Right renal cortex interstitium (tissue), 3 donors: ENCODE measurements at regions not wholly inside any gene's neighbourhood (a gene's known extent, or its start where the extent isn't known, plus 50 kb on each side); places are given as distances from the start of the nearest gene placed in this dataset.
A peak's percentile ranks its signal among the peaks of the same experiment; 100 is the strongest.
"Not testable (repeated sequence)": the region's sequence is repeated elsewhere in the genome, so short reads cannot be mapped to it uniquely, and the experiment has no call there.

Experiments used
- DNase-seq, 3 donors: peaks; one replicate each; pipeline ENCODE4 v3.0.0-alpha.2; 2013; ENCODE audit warnings: low read depth in 3 of 3, low spot score in 2 of 3

DNA sequence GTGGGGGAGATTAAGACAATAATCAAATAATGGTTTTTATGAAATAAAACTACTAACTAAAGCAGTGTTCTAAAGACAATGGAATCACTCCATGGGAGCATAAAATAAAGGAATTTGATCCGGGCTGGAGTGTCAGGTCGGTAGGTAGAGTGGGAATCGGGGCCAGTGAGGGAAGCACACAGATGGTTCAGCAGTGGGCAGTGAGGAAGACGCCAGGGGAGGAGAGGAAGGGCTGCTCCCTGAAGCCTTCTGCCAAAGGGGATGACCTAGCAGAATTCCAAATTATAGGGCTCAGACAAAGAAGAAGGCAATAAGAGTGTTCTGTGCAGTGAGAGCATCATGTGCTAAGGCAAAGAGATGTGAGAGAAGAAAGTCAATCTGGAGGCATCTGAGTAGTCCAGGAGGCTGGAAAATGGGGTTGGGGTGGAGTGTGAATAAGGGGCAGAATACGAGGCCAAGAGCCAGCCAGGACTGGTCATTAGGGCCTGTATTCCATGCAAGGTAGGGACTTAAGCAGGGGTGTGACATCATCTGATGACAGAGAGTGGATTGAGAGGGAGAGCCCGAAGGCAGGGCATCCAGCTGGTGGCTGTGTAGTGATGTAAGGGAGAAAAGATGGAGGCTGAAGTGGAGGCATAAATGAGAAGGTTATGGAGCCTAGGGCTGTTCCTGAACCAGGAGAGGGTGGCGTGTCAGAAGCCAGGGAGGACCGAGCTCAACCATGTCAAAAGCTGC lies 137.6 kb downstream of the COPRS start:
- no peak for DNase-seq

GRCh38 chr17:31717251-31717650 lies 141.8 kb downstream of the COPRS start:
- not testable (repeated sequence) for DNase-seq

GRCh38 chr17:31715446-31715845 lies 143.6 kb downstream of the COPRS start:
- DNase-seq = no peak

GRCh38 chr17:31704483-31704882 lies 154.6 kb downstream of the COPRS start:
- DNase-seq = no peak

DNA sequence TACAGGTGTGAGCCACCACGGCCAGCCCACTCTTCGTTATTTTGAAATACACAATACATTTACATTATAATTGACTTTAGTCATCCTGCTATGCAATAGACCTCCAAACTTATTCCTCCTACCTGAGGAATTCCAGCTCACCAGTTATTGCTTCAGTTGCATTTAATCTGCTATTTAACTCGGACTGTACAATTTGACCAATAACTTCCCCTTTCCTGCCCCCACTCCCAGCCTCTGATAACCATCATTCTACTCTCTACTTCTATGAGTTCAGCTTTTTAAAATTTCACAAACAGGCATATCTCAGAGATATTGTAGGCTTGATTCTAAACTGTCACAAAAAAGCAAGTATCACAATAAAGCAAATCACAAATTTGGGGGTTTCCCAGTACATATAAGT lies 157.0 kb downstream of the COPRS start:
- DNase-seq = no peak

DNA sequence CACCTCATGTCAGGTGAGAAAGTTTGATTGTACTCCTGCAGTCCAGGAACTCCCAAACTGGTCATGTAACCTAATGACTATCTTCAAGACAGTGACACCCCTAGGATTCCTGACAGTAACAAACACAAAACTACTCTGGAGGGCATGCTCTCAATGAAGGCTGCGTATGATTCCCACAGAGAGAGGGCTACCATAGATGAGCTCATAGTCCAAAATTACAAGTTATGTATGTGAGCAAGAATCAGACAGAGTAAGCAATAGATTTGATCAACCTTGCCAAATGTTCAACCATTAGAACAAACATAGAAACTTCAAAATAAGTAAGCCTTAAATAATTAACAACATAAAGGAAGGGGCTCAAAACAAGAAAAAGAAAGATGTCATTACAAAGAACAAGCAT lies 158.1 kb downstream of the COPRS start:
- DNase-seq = no peak

DNA sequence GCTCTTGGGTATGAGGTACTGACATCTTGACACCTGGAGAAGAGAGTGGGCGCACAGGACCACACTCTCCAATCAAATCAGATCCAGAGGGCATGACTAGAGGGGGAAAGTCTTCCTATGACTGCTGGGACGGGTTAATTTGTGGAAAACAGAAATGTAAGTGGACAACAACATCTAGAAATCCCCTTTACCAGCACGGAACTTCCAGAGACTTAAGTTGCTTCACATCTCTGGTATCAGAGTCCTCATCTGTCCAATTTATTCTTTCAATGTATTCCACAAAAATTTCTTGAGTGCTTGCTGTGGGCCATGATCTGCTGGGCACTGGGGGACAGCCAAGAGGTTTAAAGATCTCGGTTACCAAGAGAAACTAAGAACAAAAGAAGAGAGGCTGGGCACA lies 159.2 kb downstream of the COPRS start:
- DNase-seq = no peak

DNA sequence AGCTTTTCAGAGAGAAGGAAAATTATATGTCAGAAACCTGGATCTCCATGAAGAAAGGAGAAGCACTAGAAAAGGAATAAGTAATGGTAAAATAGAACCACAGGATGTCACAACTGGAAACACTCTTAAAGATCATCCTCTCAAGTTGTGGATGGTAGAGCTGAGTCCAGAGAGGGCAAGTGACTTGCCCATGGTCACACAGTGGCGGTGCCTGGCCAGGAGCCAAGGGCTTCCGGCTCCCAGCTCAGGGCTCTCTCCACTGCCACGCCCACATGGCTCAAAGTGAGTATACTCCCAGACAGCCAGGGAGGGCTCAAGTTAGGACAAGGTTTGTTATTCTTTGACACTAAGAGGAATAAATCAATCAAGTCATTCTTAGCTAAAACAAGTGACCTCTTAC lies 159.8 kb downstream of the COPRS start:
- DNase-seq = no peak

- no peak for DNase-seq
Observed at GRCh38 chr17:31698751-31699150, 160.3 kb downstream of the COPRS start.

DNA sequence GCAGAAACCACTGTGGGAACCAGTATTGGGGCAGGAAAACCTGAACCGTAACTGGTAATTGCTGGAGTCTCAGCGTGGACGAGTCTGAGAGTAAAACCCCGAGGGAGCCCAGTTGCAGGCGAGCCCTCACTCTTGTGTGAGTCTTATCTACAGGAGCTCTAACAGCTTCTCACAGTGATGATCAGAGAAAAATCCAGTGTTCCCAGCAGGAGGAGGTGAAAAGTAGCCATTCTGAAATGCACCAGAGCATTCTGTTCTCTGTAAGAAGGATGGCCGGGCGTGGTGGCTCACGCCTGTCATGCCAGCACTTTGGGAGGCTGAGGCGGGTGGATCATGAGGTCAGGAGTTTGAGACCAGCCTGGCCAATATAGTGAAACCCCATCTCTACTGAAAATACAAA lies 161.2 kb downstream of the COPRS start:
- DNase-seq = no peak

- peak in 1 of 3 donors; percentile 4 for DNase-seq
Observed at GRCh38 chr17:31696703-31697325, 162.2 kb downstream of the COPRS start.

DNA sequence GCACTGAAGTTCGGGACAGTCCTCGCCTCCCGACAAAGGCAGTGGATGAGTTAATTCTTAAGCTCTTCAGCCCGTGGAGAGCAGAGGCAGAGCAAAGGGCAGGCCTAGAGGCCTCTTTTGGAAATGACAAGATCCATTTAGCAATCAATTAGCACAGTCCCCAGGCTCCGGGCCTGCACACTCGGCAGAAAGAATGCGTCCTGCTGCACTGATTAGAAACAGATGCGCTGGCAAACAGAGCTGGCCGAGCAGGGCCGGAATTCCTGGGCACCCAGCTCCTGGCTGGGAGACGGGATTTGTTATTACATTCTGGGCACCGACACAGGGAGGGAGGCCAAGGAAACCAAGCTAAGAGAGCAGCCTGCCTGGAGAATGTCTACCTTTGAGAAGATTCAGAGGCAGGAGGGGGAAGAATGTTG lies 162.9 kb downstream of the COPRS start:
- peak in 2 of 3 donors; percentile 21 to 33 for DNase-seq

GRCh38 chr17:31695456-31696090 lies 163.5 kb downstream of the COPRS start:
- DNase-seq = no peak

DNA sequence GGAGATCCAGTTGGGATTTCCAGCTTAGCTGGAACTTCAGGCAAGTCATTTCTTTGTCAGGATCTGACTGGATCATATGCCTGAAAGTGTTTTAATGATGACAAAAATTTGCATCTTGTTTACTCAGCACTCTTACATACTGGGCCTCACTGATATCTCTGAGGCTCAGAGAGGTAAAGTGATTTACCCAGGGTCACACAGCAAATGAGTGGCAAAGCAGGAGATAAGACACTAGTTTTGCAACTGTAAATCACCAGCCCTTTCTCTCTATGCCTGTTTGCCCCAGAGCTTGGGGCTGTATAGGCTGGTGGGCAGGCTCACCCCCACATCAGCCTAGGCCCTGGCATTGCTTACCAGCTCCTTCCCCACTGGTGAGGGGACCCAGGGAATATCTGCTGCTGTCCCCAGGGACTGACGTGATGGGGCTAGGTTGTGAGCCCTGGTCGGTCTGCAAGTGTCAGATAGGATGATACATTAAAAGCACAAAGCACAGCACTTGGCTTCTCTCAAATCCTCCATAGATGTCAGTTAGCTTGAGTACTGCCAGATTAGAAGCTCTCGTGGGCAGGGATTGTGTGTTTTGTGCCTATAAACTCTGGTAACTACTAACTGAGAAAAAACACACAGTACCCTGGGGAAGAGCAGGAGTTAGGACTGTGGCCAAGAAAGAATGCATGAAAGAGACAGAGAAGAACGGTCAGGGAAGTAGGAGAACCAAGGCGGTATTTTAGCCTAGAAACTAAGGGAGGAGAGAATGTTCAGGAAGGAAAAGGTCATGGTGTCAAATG lies 165.4 kb downstream of the COPRS start:
- no peak for DNase-seq

DNA sequence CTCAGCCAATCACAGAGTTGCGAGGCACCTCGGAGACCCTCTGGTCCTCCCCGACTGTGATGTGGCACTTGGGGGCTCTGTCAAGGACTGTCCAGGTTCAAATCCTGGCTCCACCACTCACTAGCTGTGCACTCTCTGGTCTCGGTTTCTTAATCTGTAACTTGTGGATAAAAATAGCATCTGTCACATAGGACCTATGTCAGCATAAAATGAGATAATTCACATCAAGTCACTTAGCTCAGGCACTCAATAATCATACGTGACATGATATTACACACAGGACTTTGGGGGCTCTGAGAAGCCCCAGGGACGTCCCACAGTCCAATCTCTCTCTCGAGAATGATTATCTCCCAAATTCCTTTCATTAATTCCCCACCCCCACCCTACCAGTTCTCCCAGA lies 166.4 kb downstream of the COPRS start:
- DNase-seq = no peak

DNA sequence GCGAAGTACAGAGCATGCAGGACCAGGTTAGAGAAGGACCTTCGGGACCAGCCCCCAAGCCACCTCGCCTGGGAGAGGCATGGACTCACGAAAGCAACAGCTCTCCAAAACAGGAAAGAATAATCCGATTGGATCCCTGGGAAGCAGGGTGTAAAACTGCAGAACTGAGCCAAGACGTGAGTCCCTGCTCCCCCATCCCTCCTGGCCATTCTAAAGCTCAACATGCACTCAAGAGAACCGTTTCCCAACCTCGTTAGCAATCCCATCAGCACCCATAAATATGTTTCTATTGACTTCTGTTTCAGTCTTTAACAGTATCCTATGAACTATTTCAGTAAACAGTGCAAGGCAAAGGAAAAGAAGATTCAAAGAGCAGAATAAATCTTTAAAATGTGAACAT lies 167.0 kb downstream of the COPRS start:
- DNase-seq = no peak

DNA sequence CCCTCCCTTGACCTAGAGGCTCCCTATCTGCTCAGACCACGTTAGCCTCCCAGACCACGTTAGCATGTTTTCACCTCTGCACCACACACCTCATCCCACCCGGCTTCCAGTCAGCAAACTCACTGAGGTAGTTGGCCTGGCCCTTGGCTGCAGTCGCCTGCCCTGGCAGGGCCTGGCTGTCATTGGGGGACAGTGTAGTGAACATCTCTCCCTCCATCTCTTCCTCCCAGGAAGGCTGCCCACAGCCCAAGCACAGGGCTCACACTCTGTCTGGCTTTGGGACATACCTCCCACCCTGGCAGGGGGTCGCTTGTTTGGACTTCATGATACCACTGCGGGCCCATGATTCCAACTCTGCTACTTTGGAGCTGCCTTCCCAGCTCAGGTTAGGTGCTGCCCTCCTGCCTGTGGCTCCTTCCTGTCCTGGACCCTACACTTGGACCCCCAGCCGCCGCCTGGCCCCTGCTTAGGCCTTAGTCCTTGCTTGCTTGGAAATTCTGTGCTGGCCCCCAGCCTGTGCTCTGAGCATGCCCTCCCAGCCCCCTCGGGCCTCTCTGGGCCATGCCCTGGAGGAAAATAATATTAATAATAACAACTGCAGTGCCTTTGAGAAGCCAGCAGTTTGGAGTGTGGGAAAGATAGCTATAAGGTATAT lies 167.7 kb downstream of the COPRS start:
- no peak for DNase-seq

- no peak for DNase-seq
Observed at GRCh38 chr17:31690151-31690551, 168.9 kb downstream of the COPRS start.

DNA sequence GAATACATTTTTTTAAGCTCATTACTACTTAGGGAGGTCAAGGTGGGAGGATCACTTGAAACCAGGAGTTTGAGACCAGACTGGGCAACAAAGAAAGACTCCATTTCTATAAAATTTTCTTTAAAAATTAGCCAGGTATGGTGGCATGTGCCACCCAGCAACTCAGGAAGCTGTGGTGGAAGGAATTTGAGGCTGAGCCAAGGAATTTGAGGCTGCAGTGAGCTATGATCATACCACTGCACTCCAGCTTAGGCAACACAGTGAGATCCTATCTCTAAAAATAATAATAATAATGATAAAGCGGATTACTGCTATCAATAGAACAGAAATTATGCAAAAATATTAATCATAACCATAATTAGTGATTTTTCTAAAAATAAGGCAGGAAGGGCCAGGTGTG lies 170.3 kb downstream of the COPRS start:
- DNase-seq = no peak

GRCh38 chr17:31687505-31688126 lies 171.4 kb downstream of the COPRS start:
- no peak for DNase-seq
